AG09319 (cell line): ENCODE measurements at regions not wholly inside any gene's neighbourhood (a gene's known extent, or its start where the extent isn't known, plus 50 kb on each side); places are given as distances from the start of the nearest gene placed in this dataset.
"Not testable (repeated sequence)": the region's sequence is repeated elsewhere in the genome, so short reads cannot be mapped to it uniquely, and the experiment has no call there.

Experiments
- DNase-seq: peaks from one replicate; pipeline ENCODE4 v3.0.0-alpha.2; 2010; ENCODE audit warnings: low read depth; ENCODE audit errors: extremely low read depth
- TF ChIP-seq, protein P1 (sequence below): IDR thresholded peaks from 2 replicates; pipeline ENCODE4 v1.5.1; 2011; ENCODE audit warnings: low read depth, mild to moderate bottlenecking, inconsistent platforms, low read length, moderate library complexity

DNA sequence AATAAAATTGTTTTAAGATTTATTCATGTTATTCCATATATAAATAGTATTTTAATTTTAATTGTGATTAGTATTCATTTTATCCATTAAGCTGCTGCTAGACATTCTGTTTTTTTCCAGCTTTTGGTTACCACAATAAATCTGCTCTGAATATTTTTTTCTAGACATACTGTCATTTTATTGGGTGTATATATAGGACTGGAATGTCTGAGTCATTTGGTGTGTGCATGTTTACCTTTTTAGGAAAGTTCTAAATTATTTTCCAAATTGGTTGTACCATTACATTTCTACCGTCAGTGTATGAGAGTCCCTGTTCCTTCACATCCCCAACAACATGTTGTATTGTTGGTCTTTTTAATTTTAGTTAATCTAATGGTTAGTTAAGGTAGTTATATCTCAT, 1138.1 kb downstream of the REEP3 start:
- no peak for DNase-seq
- TF ChIP-seq, protein P1, sequence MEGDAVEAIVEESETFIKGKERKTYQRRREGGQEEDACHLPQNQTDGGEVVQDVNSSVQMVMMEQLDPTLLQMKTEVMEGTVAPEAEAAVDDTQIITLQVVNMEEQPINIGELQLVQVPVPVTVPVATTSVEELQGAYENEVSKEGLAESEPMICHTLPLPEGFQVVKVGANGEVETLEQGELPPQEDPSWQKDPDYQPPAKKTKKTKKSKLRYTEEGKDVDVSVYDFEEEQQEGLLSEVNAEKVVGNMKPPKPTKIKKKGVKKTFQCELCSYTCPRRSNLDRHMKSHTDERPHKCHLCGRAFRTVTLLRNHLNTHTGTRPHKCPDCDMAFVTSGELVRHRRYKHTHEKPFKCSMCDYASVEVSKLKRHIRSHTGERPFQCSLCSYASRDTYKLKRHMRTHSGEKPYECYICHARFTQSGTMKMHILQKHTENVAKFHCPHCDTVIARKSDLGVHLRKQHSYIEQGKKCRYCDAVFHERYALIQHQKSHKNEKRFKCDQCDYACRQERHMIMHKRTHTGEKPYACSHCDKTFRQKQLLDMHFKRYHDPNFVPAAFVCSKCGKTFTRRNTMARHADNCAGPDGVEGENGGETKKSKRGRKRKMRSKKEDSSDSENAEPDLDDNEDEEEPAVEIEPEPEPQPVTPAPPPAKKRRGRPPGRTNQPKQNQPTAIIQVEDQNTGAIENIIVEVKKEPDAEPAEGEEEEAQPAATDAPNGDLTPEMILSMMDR = no peak

DNA sequence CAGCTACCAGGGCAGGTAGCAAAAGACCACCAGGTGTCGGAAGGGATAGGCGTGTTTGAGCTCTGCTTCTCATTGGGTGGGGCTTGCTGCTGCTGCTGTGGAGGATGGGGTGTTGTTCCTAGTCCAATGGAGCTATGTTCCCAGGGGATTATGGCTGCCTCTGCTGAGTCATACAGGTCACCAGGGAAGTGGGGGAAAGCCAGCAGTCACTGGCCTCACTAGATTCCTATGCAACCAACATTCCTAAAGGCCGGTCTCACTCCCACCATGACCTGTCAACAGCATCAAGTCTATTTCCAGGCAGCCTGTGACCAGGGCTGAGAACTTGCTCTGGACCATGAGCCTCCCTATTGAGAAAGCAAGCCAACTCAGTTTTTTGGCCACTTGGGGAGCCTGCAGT, 1160.8 kb downstream of the REEP3 start:
- TF ChIP-seq, protein P1 = no peak
- no peak for DNase-seq

DNA sequence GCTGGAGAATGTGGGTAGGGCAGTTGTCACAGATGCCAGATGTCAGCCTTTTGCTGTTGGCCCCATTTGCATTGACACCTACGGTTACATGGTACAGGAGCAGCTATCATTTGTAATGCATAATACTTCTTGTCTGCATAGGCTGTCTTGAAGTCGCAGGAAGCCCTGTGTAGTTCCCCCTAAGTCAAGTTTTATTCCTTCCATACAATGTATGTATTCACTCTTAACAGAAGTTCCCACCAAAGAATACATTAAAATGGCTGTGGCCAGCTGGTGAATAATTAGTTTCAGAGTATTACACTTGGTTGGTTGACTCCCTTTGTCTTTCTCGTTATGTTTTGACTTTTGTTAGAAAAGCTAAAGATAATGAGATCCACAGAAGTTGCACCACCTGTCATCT, 1169.0 kb downstream of the REEP3 start:
- DNase-seq = no peak

GRCh38 chr10:64699244-64699643, 1178.0 kb downstream of the REEP3 start:
- TF ChIP-seq, protein P1 = no peak
- DNase-seq = no peak

More for the DNA sequence above, 1169.0 kb downstream of the REEP3 start:
- TF ChIP-seq, protein P1 = no peak

DNA sequence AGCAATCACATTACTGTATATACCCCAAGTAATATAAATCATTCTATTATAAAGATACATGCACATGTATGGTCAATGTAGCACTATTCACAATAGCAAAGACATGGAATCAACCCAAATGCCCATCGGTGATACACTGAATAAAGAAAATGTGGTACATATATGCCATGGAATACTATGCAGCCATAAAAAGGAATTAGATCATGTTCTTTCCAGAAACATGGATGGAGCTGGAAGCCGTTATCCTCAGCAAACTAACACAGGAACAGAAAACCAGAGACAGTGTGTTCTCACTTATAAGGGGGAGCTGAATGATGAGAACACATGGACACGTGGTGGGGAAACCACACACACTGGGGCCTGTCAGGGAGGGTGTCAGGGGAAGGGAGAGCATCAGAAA, 1180.9 kb downstream of the REEP3 start:
- DNase-seq = not testable (repeated sequence)

GRCh38 chr10:64708884-64709681, 1187.9 kb downstream of the REEP3 start:
- TF ChIP-seq, protein P1 = no peak
- DNase-seq = no peak

- TF ChIP-seq, protein P1 = no peak
- DNase-seq = no peak
These were observed 1205.3 kb downstream of the REEP3 start for GRCh38 chr10:64726466-64726865.

DNA sequence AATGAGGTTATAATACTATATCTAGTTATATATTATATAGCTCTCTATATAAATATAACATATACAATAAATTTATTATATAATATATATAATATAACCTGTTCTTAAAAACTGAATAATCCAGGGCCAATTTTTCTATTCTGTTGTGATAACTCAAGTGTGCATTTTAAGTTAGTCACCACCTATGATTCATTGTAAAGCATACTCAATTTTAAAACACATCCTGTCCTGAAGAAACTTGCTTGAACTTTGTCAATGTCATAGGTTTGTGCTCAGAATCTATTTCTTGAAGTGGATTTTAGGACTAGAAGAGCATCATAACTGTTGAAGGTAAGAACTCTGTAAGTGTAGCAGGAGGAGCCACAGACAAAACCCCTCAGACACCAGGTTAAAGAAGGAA, 1209.8 kb downstream of the REEP3 start:
- no peak for DNase-seq
- TF ChIP-seq, protein P1 = no peak
